HG03432 (cell line): ENCODE measurements at regions not wholly inside any gene's neighbourhood (a gene's known extent, or its start where the extent isn't known, plus 50 kb on each side); places are given as distances from the start of the nearest gene placed in this dataset.

Experiments used
- ATAC-seq: cut with Tn5 transposase; IDR thresholded peaks from one replicate; pipeline ENCODE4 v1.9.1; 2021; ENCODE audit warnings: mild to moderate bottlenecking, moderate library complexity; ENCODE audit not compliant: unreplicated experiment

GRCh38 chr5:6831678-6832671 is 118.7 kb downstream of the TENT4A start:
- ATAC-seq, result no peak

- ATAC-seq, result no peak
Measured at GRCh38 chr5:6832994-6833393, 119.8 kb downstream of the TENT4A start.

GRCh38 chr5:6833406-6833805 is 120.2 kb downstream of the TENT4A start:
- ATAC-seq, result no peak

- no peak for ATAC-seq
Measured at GRCh38 chr5:6837095-6837494, 123.9 kb downstream of the TENT4A start.

- ATAC-seq, result no peak
Measured at GRCh38 chr5:6837519-6838110, 124.4 kb downstream of the TENT4A start.

- ATAC-seq, result no peak
Measured at GRCh38 chr5:6838736-6839135, 125.5 kb downstream of the TENT4A start.

- ATAC-seq, result no peak
Measured at GRCh38 chr5:6840136-6840793, 127.0 kb downstream of the TENT4A start.

- no peak for ATAC-seq
Measured at GRCh38 chr5:6843335-6843734, 130.1 kb downstream of the TENT4A start.

- ATAC-seq, result no peak
Measured at GRCh38 chr5:6843821-6844220, 130.6 kb downstream of the TENT4A start.

- ATAC-seq, result no peak
Measured at GRCh38 chr5:6845856-6846255, 132.6 kb downstream of the TENT4A start.

- no peak for ATAC-seq
Measured at GRCh38 chr5:6847870-6848269, 134.6 kb downstream of the TENT4A start.

- no peak for ATAC-seq
Measured at GRCh38 chr5:6849316-6850105, 136.3 kb downstream of the TENT4A start.

- no peak for ATAC-seq
Measured at GRCh38 chr5:6850106-6850432, 136.8 kb downstream of the TENT4A start.

- no peak for ATAC-seq
Measured at GRCh38 chr5:6856653-6857052, 143.4 kb downstream of the TENT4A start.

GRCh38 chr5:6858419-6858818 is 145.2 kb downstream of the TENT4A start:
- no peak for ATAC-seq

GRCh38 chr5:6859023-6859422 is 145.8 kb downstream of the TENT4A start:
- no peak for ATAC-seq

GRCh38 chr5:6859951-6860638 is 146.9 kb downstream of the TENT4A start:
- no peak for ATAC-seq

GRCh38 chr5:6861036-6861435 is 147.8 kb downstream of the TENT4A start:
- ATAC-seq, result no peak

- no peak for ATAC-seq
Measured at GRCh38 chr5:6861667-6862066, 148.4 kb downstream of the TENT4A start.

- no peak for ATAC-seq
Measured at GRCh38 chr5:6862306-6862705, 149.1 kb downstream of the TENT4A start.
